NOMO-1 treated with dmso at 0.1 percent for 144 hours (cell line): ENCODE measurements at regions not wholly inside any gene's neighbourhood (a gene's known extent, or its start where the extent isn't known, plus 50 kb on each side); places are given as distances from the start of the nearest gene placed in this dataset.
"Not testable (repeated sequence)": the region's sequence is repeated elsewhere in the genome, so short reads cannot be mapped to it uniquely, and the experiment has no call there.

ENCODE experiments used
- DNase-seq: peaks from one replicate; lab custom pipeline; 2025; ENCODE audit not compliant: unreplicated experiment; lab: John Stamatoyannopoulos, UW

GRCh38 chr19:31444931-31445330, 95.7 kb upstream of the TSHZ3 start:
- no peak for DNase-seq

GRCh38 chr19:31445406-31445805, 96.2 kb upstream of the TSHZ3 start:
- DNase-seq = no peak

DNA sequence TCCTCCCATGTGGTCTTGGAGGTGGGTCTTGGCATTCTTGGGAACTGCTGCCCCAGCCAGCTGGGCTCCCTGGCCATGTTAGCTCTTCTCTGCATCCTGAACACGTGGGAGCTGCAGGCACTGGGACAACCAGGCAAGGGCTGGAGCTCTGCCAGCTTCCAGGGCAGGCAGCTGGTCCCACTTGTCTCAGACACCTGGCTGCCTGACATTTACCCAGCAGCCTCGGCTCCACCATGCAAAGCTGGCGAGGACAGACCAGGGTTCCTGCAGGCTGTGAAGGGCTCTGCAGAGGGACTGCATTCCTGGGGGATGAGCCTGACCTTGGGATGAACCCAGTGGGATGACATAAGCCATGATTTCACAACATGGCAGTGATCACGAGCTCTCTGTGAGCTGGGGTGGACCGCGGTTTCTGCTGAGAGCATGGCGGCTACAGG, 99.0 kb upstream of the TSHZ3 start:
- DNase-seq = no peak

- no peak for DNase-seq
Measured at GRCh38 chr19:31449379-31449778, 100.1 kb upstream of the TSHZ3 start.

DNA sequence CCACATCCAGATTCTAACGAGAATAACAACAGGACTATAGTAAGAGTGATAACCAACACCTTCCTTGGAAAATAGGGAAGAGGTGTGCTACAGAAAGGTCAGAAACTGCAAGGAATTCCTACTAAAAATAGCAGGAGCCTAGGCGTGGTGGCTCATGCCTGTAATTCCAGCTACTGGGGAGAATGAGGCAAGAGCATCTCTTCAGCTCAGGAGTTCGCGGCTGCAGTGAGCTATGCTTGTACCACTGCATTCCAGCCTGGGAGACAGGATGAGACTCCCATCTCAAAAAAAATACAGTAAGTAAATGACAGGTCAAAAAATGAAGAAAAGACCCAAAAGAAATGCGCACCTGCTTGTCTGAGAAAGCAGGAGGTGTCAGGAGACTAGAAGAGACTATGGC, 101.5 kb upstream of the TSHZ3 start:
- DNase-seq = no peak

DNA sequence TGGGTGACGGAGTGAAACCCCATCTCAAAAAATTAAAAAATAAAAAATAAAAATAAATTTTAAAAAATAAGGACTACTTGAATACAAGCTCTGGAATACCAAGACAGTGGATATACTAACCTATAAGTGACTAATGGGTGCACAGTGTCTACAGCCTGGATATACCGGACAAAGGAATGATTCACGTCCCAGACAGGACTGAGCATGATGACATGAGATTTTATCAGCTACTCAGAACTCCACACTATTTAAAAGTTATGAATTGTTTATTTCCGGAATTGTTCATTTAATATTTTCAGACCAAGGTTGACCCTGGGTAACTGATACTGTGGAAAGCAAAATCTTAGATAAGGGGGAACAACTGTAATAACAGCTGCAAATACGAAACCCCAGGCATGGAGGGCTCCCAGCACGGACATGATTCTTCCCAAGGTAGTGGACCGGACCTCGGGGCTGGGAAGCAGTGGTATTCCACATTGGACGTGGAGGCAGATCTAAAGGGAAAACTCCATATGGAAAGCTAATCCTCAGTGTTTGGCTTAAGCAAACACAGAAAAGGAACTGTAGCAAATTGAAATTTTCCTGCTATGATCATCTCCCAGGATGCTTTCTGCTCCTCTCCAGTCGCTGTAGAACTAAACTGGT, 102.6 kb upstream of the TSHZ3 start:
- no peak for DNase-seq

DNA sequence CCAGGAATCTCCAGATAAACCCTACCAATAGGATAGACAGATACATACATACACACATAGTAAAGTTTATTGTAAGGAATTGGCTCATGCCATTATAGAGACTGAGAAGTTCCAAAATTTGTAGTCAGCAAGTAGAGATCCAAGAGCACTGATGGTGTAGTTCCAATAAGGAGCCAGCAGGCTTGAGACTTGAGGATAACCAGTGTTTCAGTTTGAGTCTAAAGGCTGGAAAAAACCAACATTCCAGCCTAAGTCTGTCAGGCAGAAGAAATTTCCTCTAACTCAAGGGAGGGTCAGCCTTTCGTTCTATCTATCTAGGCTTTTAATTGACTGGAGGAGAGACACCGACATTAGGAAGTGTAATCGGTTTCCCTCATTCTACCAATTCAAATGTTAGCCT, 110.2 kb upstream of the TSHZ3 start:
- no peak for DNase-seq

DNA sequence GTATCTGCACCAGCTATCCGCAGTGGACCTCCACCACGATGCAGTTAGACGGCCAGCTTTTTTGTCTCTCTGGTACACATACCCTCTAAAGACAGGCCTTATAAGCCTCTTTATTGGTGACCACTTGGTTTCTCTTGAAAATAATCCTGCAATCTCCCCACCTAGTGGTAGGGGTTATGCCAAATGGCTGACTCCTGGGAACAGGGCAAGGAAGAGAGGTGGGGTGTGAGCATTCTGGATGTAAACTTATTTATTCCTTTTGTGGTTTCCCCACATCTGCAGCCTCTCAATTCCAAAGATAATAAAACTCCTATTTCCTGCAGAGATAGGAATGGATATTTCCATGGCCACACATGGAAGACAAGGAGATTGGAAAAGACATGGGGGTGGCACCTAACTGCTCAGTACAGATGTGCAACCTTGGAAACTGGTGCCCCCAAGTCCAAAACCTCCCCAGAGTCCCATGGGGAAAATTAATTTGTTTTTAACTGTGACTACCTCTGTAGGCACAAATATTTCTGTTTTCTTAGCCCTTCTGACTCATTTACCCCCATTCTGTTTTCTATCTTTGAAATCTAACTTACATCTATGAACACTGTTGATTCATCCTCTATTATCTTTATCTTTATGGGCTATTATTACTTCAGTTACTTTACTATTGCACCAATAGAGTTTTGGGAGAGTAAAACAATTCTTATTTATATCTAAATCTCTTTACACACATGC, 112.7 kb upstream of the TSHZ3 start:
- DNase-seq = no peak

GRCh38 chr19:31470229-31470939, 121.1 kb upstream of the TSHZ3 start:
- no peak for DNase-seq

DNA sequence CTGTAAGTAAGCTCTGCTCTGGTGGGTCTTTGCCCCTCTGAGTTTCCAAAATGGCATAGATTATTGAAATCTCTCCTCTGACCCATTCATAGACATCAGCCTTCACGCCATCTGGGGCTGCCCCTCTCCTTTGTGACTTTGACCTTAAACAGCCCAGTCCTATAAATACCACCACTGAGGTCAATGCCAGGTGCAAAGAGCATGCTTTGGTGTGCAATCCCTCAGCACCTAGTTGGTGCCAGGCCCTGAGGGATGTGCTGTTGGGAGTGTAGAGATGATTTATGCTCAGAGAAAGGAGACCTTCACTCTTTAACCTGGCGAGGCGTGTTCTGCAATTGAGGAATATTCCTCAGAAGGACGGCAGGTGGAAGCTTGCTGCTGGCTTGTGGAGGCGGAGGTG, 121.7 kb upstream of the TSHZ3 start:
- no peak for DNase-seq

DNA sequence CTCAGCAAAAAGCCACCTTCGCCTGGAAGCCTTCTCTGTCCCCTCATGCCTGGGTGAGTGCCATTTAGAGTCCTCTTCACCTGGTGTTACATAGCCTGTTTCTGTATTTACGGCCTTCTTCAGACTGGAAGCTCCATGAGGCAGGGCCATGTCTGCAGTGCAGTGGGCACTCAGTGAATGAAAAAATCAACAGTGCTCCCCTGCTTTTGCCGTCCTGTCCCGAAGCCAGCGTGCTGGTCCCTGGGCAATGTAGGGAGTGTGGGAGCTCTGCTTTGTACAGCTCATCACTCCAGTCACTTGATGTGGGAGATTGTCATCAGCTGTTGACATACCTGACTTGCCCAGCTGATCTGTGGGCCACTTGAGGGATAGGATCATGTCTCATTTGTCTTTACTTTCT, 129.0 kb upstream of the TSHZ3 start:
- DNase-seq = no peak

DNA sequence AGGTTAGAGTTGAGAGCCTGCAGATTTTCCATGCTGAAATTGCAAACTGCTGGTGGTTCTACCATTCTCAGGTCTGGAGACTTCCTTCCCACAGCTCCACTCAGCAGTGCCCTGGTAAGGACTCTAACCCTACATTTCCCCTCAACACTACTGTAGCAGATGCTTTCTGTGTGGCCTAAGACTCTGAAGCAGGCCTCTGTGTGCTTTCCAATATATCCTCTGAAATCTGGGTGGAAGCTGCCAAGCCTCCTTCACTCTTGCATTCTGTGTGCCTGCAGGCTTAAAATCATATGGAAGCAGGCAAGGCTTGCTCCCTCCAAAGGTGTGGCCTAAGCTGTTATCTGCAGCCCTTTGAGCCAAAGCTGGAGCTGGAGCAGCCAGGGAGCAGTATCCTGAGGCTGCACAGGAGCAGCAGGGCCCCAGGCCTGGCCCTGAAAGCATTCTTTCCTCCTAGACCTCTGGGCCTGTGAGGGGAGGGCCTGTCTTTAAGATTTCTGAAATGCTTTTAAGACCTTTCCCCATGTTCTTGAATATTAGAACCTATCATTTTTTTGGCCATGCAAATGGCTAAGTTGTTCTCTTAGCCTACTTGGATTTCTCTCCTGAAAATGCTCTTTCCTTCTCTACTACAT, 134.1 kb upstream of the TSHZ3 start:
- DNase-seq = no peak

GRCh38 chr19:31484858-31485410, 135.7 kb upstream of the TSHZ3 start:
- not testable (repeated sequence) for DNase-seq

GRCh38 chr19:31485472-31485871, 136.2 kb upstream of the TSHZ3 start:
- DNase-seq = no peak

DNA sequence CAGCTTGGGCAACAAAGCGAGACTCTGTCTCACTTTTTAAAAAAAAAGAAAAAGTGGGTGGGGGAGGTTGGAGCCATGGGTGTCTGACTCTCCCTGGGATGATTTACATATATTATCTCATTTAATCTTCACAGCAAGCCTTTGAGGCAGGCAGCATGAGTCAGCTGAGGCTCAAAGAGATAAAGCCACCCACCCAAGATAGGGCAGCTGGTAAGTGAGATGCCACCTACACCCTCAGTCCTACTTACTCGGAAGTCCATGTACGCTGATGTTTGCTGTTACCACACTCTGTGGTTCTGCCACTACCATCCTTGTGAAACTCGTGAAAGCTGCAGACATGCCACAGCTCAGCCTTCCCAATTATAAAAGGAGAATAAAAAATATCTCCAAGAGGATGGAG, 142.0 kb upstream of the TSHZ3 start:
- DNase-seq = no peak

DNA sequence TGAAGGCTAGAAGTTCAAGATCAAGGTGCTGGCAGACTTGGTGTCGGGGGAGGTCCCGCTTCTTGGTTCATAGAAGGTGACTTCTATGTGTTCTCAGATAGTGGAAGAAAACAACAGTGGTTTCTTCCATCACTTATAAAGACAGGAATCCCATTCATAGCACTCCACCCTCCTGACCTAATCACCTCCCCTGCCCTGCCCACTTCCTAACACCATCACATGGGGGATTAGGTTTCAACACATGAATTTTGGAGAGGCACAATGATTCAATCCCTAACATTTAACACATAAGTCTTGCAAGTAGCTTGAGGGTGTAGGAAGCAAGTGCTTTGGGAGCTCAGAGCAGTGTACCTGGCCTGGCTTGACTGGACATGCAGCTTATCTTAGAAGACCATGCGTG, 142.8 kb upstream of the TSHZ3 start:
- no peak for DNase-seq

DNA sequence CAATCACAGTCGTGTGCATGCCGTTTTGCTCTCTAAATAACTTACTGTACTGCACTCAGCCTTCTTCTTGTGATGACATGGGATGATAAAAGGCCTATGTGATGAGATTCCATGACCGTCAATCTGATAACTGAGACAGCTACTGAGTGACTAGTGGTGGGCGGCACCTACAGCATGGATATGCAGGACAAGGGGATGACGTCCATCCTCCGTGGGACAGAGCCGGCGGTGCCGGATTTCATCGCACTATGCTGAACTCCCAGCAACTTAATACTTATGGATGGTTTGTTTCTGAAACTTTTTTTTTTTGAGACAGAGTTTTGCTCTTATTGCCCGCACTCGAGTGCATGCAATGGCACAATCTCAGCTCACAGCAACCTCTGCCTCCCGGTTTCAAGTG, 146.8 kb upstream of the TSHZ3 start:
- DNase-seq = no peak

GRCh38 chr19:31497709-31498108, 148.5 kb upstream of the TSHZ3 start:
- DNase-seq = no peak

DNA sequence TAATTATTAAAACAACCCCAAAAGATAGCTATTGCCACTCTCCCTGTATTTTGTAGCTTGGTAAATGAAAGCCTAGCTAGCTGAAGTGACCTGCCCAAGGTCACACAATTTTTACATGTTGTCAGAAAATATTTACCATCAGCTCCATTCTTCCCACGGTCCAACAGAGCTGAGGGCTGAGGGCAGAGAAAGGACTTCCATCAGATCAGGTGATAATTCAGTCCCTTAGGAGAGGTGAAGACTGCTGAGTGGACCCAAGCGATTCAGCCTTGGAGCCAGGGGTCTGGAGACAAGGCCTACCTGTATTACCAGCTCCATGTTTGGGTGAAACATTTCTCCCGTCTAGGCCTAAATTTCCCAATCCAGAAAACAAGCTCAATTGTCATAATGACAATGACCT, 149.5 kb upstream of the TSHZ3 start:
- no peak for DNase-seq

DNA sequence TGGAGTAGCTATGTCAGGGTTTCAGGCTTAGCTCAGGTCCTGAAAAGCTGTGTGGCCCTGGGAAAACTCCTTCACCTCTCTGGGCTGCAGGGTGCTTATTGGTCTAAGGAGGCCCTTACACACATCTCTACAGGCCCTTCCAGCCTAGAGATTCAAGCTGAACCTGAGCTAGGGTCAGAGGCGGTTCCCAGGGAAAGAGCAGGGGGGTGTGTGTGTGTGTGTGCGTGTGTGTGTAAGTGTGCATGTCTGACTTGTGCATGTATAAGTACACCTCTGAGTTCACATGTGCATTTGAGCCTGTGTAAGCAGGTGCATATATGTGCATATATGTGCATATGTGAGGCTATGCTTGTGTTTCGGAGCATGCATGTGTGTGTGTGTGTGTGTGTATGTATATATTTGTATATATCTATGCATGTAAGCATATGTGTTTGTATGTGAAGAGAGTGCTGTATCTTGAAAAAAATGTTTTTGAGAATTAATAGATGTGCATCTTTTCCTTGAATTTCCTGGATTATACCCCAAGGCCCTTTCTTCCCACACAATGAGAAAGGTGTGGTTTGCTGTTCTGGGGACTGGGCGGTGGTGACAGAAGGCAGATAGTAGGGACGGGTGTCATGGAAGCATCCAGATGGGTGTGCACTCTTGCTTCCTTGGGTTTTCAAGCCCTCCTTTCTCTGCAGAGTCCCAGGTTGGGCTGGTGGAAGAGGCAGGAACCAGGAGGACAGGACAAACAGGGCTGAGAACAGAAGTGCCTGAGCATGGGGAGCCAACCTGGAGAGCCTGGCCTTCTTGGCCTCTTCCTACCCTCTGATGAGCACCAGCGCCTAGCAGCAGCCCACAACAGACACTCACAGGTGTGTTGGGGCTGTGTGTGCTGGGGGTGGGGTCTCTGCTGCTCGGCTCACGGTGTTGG, 150.3 kb upstream of the TSHZ3 start:
- DNase-seq = no peak
